ENCODE measurements at regions not wholly inside any gene's neighbourhood (a gene's known extent, or its start where the extent isn't known, plus 50 kb on each side); places are given as distances from the start of the nearest gene placed in this dataset.

GRCh38 chr7:118072893-118073674 lies 110.9 kb upstream of the LSM8 start:
- Histone ChIP-seq H3K36me3 (no peaks in the 10 kb centered on the region), H3K4me3 (no peak overlapping the region), H3K4me1 (no peaks in the 10 kb centered on the region), H3K9me3 (no peaks in the 10 kb centered on the region), H3K27ac (no peak overlapping the region), H3K27me3 (no peaks in the 10 kb centered on the region)
- TF ChIP-seq POLR2A (IDR thresholded peaks at IDR 0.05) (no peak), CTCF (IDR thresholded peaks at IDR 0.05) (no peak)
- no peak for DNase-seq

- Histone ChIP-seq H3K4me1 (no peaks in the 10 kb centered on the region), H3K27me3 (no peaks in the 10 kb centered on the region), H3K4me3 (no peak overlapping the region), H3K36me3 (no peaks in the 10 kb centered on the region), H3K9me3 (no peaks in the 10 kb centered on the region), H3K27ac (no peak overlapping the region)
- TF ChIP-seq POLR2A (IDR thresholded peaks at IDR 0.05), result no peak
- no peak for TF ChIP-seq CTCF (IDR thresholded peaks at IDR 0.05)
- no peak for DNase-seq
Measured at GRCh38 chr7:118075936-118076335, 108.0 kb upstream of the LSM8 start.

GRCh38 chr7:118076564-118076963 lies 107.4 kb upstream of the LSM8 start:
- no peaks in the 10 kb centered on the region for H3K27me3 ChIP-seq
- TF ChIP-seq CTCF (IDR thresholded peaks at IDR 0.05) (no peak), POLR2A (IDR thresholded peaks at IDR 0.05) (no peak)
- no peaks in the 10 kb centered on the region for H3K9me3 ChIP-seq
- no peak overlapping the region for H3K4me3 ChIP-seq
- H3K4me1 ChIP-seq, result no peaks in the 10 kb centered on the region
- no peak for DNase-seq
- no peaks in the 10 kb centered on the region for H3K36me3 ChIP-seq
- no peak overlapping the region for H3K27ac ChIP-seq

- no peak for TF ChIP-seq POLR2A (IDR thresholded peaks at IDR 0.05)
- no peak for TF ChIP-seq CTCF (IDR thresholded peaks at IDR 0.05)
- Histone ChIP-seq H3K36me3 (no peaks in the 10 kb centered on the region), H3K4me1 (no peaks in the 10 kb centered on the region), H3K27me3 (no peaks in the 10 kb centered on the region), H3K4me3 (no peak overlapping the region), H3K9me3 (no peaks in the 10 kb centered on the region), H3K27ac (no peak overlapping the region)
- DNase-seq, result no peak
Measured at GRCh38 chr7:118078015-118078414, 105.9 kb upstream of the LSM8 start.

- H3K27ac ChIP-seq, result no peak overlapping the region
- no peaks in the 10 kb centered on the region for H3K4me1 ChIP-seq
- H3K27me3 ChIP-seq, result no peaks in the 10 kb centered on the region
- no peaks in the 10 kb centered on the region for H3K9me3 ChIP-seq
- TF ChIP-seq POLR2A (IDR thresholded peaks at IDR 0.05) (no peak), CTCF (IDR thresholded peaks at IDR 0.05) (no peak)
- DNase-seq, result no peak
- H3K4me3 ChIP-seq, result no peak overlapping the region
- no peaks in the 10 kb centered on the region for H3K36me3 ChIP-seq
Measured at GRCh38 chr7:118079369-118079768, 104.6 kb upstream of the LSM8 start.
